Hepatocyte (in vitro differentiated cells): ENCODE measurements at regions not wholly inside any gene's neighbourhood (a gene's known extent, or its start where the extent isn't known, plus 50 kb on each side); places are given as distances from the start of the nearest gene placed in this dataset.
A peak's percentile ranks its signal among the peaks of the same experiment; 100 is the strongest.

Experiments used
- DNase-seq: peaks from one replicate; pipeline ENCODE4 v3.0.0-alpha.2; 2016; ENCODE audit warnings: low spot score
- H2AFZ ChIP-seq: fragments of 200-600 bp; sonication (generic); 2 replicates; pipeline ENCODE4 v1.6.0; 2016; ENCODE audit warnings: antibody characterized with exemption, mild to moderate bottlenecking
- H3K27ac ChIP-seq: fragments of 200-600 bp; sonication (generic); 2 replicates; pipeline ENCODE4 v1.5.1; 2016; ENCODE audit warnings: mild to moderate bottlenecking
- H3K27me3 ChIP-seq: fragments of 200-600 bp; sonication (generic); 2 replicates; pipeline ENCODE4 v1.6.1; 2016
- H3K36me3 ChIP-seq: fragments of 200-600 bp; sonication (generic); replicated peaks from 2 replicates; pipeline ENCODE4 v1.5.1; 2016; ENCODE audit warnings: low read depth; ENCODE audit not compliant: insufficient read depth
- H3K4me1 ChIP-seq: fragments of 200-600 bp; sonication (generic); 2 replicates; pipeline ENCODE4 v1.5.1; 2016; ENCODE audit warnings: mild to moderate bottlenecking, moderate library complexity; ENCODE audit not compliant: insufficient read depth
- H3K4me2 ChIP-seq: fragments of 200-600 bp; sonication (generic); 2 replicates; pipeline ENCODE4 v1.6.0; 2016
- H3K4me3 ChIP-seq: fragments of 200-600 bp; sonication (generic); 2 replicates; pipeline ENCODE4 v1.5.1; 2016; ENCODE audit warnings: mild to moderate bottlenecking
- H3K79me2 ChIP-seq: fragments of 200-600 bp; sonication (generic); 2 replicates; pipeline ENCODE4 v1.6.0; 2017; ENCODE audit warnings: mild to moderate bottlenecking
- H3K9me2 ChIP-seq: fragments of 200-600 bp; sonication (generic); replicated peaks from 2 replicates; pipeline ENCODE4 v1.6.0; 2017; ENCODE audit warnings: mild to moderate bottlenecking; ENCODE audit not compliant: insufficient read depth
- H3K9me3 ChIP-seq: fragments of 200-600 bp; sonication (generic); 2 replicates; pipeline ENCODE4 v1.5.1; 2016; ENCODE audit warnings: low read depth, mild to moderate bottlenecking
- H4K20me1 ChIP-seq: fragments of 200-600 bp; sonication (generic); 2 replicates; pipeline ENCODE4 v1.6.0; 2016; ENCODE audit warnings: mild to moderate bottlenecking; ENCODE audit not compliant: insufficient read depth, poor library complexity, severe bottlenecking
- CTCF ChIP-seq: fragments of 200-600 bp; sonication (generic); IDR thresholded peaks from 2 replicates; pipeline ENCODE4 v1.5.1; 2016; ENCODE audit warnings: antibody characterized with exemption, mild to moderate bottlenecking; ENCODE audit not compliant: poor library complexity
- EZH2 ChIP-seq: fragments of 200-600 bp; sonication (generic); IDR thresholded peaks from 2 replicates; pipeline ENCODE4 v1.6.1; 2016; ENCODE audit warnings: antibody characterized with exemption, mild to moderate bottlenecking, borderline replicate concordance
- EZH2phosphoT487 ChIP-seq: fragments of 200-600 bp; sonication (generic); IDR thresholded peaks from one replicate; pipeline ENCODE4 v1.6.1; 2018; ENCODE audit warnings: antibody characterized with exemption, mild to moderate bottlenecking, low read depth, moderate library complexity; ENCODE audit not compliant: unreplicated experiment, severe bottlenecking
- WGBS: methylation state at CpG from one replicate; pipeline ENCODE4 v1.1.6; 2016; ENCODE audit warnings: low lambda C conversion rate; ENCODE audit errors: missing lambda C conversion rate; 5-methylcytosine and 5-hydroxymethylcytosine counted together

GRCh38 chr12:81942594-81942993, 183.4 kb upstream of the PPFIA2 start:
- Histone ChIP-seq H2AFZ (no peak overlapping the region), H3K36me3 (no peaks in the 10 kb centered on the region), H3K4me3 (no peak overlapping the region), H3K4me1 (no peaks in the 10 kb centered on the region), H3K79me2 (no peaks in the 10 kb centered on the region), H3K9me2 (no peaks in the 10 kb centered on the region), H3K27me3 (no peaks in the 10 kb centered on the region), H3K4me2 (no peak overlapping the region), H3K27ac (no peak overlapping the region), H3K9me3 (no peaks in the 10 kb centered on the region), H4K20me1 (no peaks in the 10 kb centered on the region)
- WGBS, result 66% methylated on average over 4 of the region's 4 CpGs
- no peak for TF ChIP-seq CTCF
- DNase-seq, result no peak

GRCh38 chr12:81930037-81930436, 170.9 kb upstream of the PPFIA2 start:
- Histone ChIP-seq H3K27me3 (no peaks in the 10 kb centered on the region), H2AFZ (no peak overlapping the region), H3K9me2 (no peaks in the 10 kb centered on the region), H3K4me1 (no peaks in the 10 kb centered on the region), H4K20me1 (no peaks in the 10 kb centered on the region), H3K4me3 (no peak overlapping the region), H3K79me2 (no peaks in the 10 kb centered on the region), H3K27ac (no peak overlapping the region), H3K4me2 (no peak overlapping the region), H3K36me3 (no peaks in the 10 kb centered on the region), H3K9me3 (no peaks in the 10 kb centered on the region)
- no peak for TF ChIP-seq CTCF
- TF ChIP-seq EZH2, result no peak
- TF ChIP-seq EZH2phosphoT487, result no peak
- WGBS, result 86% methylated on average over 2 of the region's 2 CpGs
- DNase-seq, result no peak

GRCh38 chr12:81896771-81897170, 137.6 kb upstream of the PPFIA2 start:
- H3K36me3 ChIP-seq, result no peaks in the 10 kb centered on the region
- no peaks in the 10 kb centered on the region for H3K79me2 ChIP-seq
- H2AFZ ChIP-seq, result no peak overlapping the region
- TF ChIP-seq EZH2phosphoT487 (no peak), EZH2 (no peak)
- H3K27ac ChIP-seq, result no peak overlapping the region
- peak; percentile 26 for DNase-seq
- H3K9me2 ChIP-seq, result no peaks in the 10 kb centered on the region
- no peaks in the 10 kb centered on the region for H3K9me3 ChIP-seq
- no peaks in the 10 kb centered on the region for H3K27me3 ChIP-seq
- H3K4me1 ChIP-seq, result no peaks in the 10 kb centered on the region
- no peak overlapping the region for H3K4me3 ChIP-seq
- no peaks in the 10 kb centered on the region for H4K20me1 ChIP-seq
- 94% methylated on average over 9 of the region's 9 CpGs for WGBS
- H3K4me2 ChIP-seq, result no peak overlapping the region

- no peak overlapping the region for H3K4me2 ChIP-seq
- no peaks in the 10 kb centered on the region for H4K20me1 ChIP-seq
- no peaks in the 10 kb centered on the region for H3K4me1 ChIP-seq
- H3K4me3 ChIP-seq, result no peak overlapping the region
- H2AFZ ChIP-seq, result no peak overlapping the region
- H3K27ac ChIP-seq, result no peak overlapping the region
- H3K36me3 ChIP-seq, result no peaks in the 10 kb centered on the region
- no peaks in the 10 kb centered on the region for H3K79me2 ChIP-seq
- H3K27me3 ChIP-seq, result no peaks in the 10 kb centered on the region
- H3K9me2 ChIP-seq, result no peaks in the 10 kb centered on the region
- H3K9me3 ChIP-seq, result no peaks in the 10 kb centered on the region
- TF ChIP-seq EZH2 (no peak), CTCF (no peak), EZH2phosphoT487 (no peak)
- DNase-seq, result no peak
Measured at GRCh38 chr12:81888961-81889360, 129.8 kb upstream of the PPFIA2 start.
